MM.1S (cell line): ENCODE measurements at regions not wholly inside any gene's neighbourhood (a gene's known extent, or its start where the extent isn't known, plus 50 kb on each side); places are given as distances from the start of the nearest gene placed in this dataset.

Source experiments
- DNase-seq: peaks from one replicate; pipeline ENCODE4 v3.0.0-alpha.2; 2015
- H2AFZ ChIP-seq: fragments of 300-600 bp; sonication (generic); 2 replicates; pipeline ENCODE4 v1.6.0; 2016; ENCODE audit warnings: antibody characterized with exemption, low read length
- H3F3A ChIP-seq: fragments of 300-600 bp; sonication (generic); 2 replicates; pipeline ENCODE4 v1.6.1; 2016; ENCODE audit warnings: mild to moderate bottlenecking, antibody characterized with exemption, low read length, moderate library complexity, mixed read lengths; ENCODE audit not compliant: insufficient read depth
- H3K27ac ChIP-seq: fragments of 300-600 bp; sonication (generic); 2 replicates; pipeline ENCODE4 v1.5.1; 2016; ENCODE audit warnings: mild to moderate bottlenecking, low read length
- H3K27me3 ChIP-seq: fragments of 300-600 bp; sonication (generic); replicated peaks from 2 replicates; pipeline ENCODE4 v1.6.0; 2016; ENCODE audit warnings: low read length; ENCODE audit not compliant: insufficient read depth
- H3K36me3 ChIP-seq: fragments of 300-600 bp; sonication (generic); replicated peaks from 2 replicates; pipeline ENCODE4 v1.6.1; 2016; ENCODE audit warnings: mild to moderate bottlenecking, low read length, mixed read lengths; ENCODE audit not compliant: insufficient read depth
- H3K4me1 ChIP-seq: fragments of 300-600 bp; sonication (generic); 2 replicates; pipeline ENCODE4 v1.6.1; 2016; ENCODE audit warnings: low read length, mixed read lengths
- H3K4me2 ChIP-seq: fragments of 300-600 bp; sonication (generic); 2 replicates; pipeline ENCODE4 v1.6.0; 2016; ENCODE audit warnings: low read depth, low read length
- H3K4me3 ChIP-seq: fragments of 300-600 bp; sonication (generic); 2 replicates; pipeline ENCODE4 v1.5.1; 2016; ENCODE audit warnings: low read length, mixed read lengths
- H3K79me2 ChIP-seq: fragments of 300-600 bp; sonication (generic); 2 replicates; pipeline ENCODE4 v1.6.1; 2016; ENCODE audit warnings: mixed run types, low read length, mixed read lengths
- H3K9ac ChIP-seq: fragments of 300-600 bp; sonication (generic); 2 replicates; pipeline ENCODE4 v1.6.1; 2016; ENCODE audit warnings: low read length, mixed read lengths
- H3K9me2 ChIP-seq: fragments of 300-600 bp; sonication (generic); replicated peaks from 2 replicates; pipeline ENCODE4 v1.6.1; 2016; ENCODE audit warnings: mild to moderate bottlenecking, low read length, mixed read lengths; ENCODE audit not compliant: insufficient read depth
- H3K9me3 ChIP-seq: fragments of 300-600 bp; sonication (generic); replicated peaks from 2 replicates; pipeline ENCODE4 v1.6.1; 2016; ENCODE audit warnings: mild to moderate bottlenecking, low read length, mixed read lengths; ENCODE audit not compliant: insufficient read depth
- H4K20me1 ChIP-seq: fragments of 300-600 bp; sonication (generic); 2 replicates; pipeline ENCODE4 v1.6.1; 2016; ENCODE audit warnings: mild to moderate bottlenecking, low read length, moderate library complexity, mixed read lengths; ENCODE audit not compliant: insufficient read depth
- EZH2 ChIP-seq: fragments of 300-600 bp; sonication (generic); optimal IDR thresholded peaks from 2 replicates; pipeline ENCODE3; 2017; ENCODE audit warnings: low read depth, mild to moderate bottlenecking, antibody characterized with exemption, low read length, mixed read lengths
- EZH2phosphoT487 ChIP-seq: fragments of 300-600 bp; sonication (generic); IDR thresholded peaks from 2 replicates; pipeline ENCODE4 v1.6.1; 2018; ENCODE audit warnings: antibody characterized with exemption, low read length
- TF ChIP-seq, protein P1 (sequence below): fragments of 300-600 bp; sonication (generic); IDR thresholded peaks from 2 replicates; pipeline ENCODE4 v1.5.1; 2016; ENCODE audit warnings: antibody characterized with exemption, low read length, mixed read lengths

DNA sequence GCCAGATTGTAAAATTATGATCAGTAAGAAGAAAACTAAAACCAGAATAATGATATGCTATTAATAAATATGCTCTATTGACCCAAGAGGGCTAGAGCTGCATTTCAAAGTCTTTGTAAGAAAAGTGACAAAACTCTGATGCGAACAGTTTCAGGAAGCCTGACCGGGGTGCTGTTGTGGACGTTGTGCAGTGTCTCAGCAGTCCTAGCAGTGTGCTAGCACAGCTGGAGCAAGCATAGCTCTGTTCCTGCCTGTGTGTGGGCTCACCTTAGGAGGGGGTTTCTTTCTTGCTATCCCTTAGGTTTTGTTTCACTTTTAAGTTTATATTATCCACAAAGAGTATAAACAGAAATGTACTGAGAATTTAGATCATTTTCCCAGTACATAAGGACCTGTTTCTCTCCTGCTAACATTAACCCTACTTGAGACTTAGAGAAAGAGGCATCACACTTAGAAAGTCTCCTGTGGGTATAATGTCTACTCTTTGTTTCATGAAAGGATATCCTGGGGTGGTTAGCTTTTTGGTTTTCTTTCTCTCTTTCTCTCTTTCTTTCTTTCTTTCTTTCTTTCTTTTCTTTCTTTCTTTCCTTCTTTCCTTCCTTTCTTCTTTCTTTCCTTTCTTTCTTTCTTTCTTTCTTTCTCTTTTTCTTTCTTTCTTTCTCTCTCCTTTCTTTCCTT lies 124.5 kb downstream of the TMEM182 start:
- Histone ChIP-seq H3K27me3 (no peaks in the 10 kb centered on the region), H3K79me2 (no peaks in the 10 kb centered on the region), H3K9me2 (no peaks in the 10 kb centered on the region), H4K20me1 (no peaks in the 10 kb centered on the region), H3F3A (no peaks in the 10 kb centered on the region), H3K27ac (no peak overlapping the region), H3K4me2 (no peak overlapping the region), H3K9me3 (no peaks in the 10 kb centered on the region), H3K4me3 (no peak overlapping the region), H3K9ac (no peak overlapping the region), H3K36me3 (no peaks in the 10 kb centered on the region), H2AFZ (no peak overlapping the region), H3K4me1 (no peaks in the 10 kb centered on the region)
- TF ChIP-seq, protein P1, sequence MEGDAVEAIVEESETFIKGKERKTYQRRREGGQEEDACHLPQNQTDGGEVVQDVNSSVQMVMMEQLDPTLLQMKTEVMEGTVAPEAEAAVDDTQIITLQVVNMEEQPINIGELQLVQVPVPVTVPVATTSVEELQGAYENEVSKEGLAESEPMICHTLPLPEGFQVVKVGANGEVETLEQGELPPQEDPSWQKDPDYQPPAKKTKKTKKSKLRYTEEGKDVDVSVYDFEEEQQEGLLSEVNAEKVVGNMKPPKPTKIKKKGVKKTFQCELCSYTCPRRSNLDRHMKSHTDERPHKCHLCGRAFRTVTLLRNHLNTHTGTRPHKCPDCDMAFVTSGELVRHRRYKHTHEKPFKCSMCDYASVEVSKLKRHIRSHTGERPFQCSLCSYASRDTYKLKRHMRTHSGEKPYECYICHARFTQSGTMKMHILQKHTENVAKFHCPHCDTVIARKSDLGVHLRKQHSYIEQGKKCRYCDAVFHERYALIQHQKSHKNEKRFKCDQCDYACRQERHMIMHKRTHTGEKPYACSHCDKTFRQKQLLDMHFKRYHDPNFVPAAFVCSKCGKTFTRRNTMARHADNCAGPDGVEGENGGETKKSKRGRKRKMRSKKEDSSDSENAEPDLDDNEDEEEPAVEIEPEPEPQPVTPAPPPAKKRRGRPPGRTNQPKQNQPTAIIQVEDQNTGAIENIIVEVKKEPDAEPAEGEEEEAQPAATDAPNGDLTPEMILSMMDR: no peak
- TF ChIP-seq EZH2phosphoT487 (no peak), EZH2 (no peak)
- peak; percentile 31 for DNase-seq

DNA sequence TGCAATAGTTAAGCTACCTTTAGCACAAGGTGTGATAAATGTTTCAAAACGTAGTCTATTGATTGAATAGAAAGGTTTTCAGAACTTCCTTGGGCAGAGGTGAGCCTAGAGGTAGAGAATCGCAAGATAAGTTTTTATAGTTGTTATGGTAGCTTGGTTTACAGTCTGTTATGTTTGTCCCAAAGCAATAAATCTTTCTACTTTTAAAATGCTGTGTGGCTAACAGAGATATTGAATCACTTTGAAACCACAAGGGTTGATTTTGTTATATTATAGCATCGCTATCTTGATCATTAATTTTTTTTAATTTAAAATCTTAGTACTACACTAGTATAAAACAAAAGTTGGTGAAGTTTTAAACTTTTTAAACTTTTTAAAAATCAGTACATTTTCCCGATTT lies 126.7 kb downstream of the TMEM182 start:
- Histone ChIP-seq H3K36me3 (no peaks in the 10 kb centered on the region), H3K27ac (no peak overlapping the region), H3F3A (no peaks in the 10 kb centered on the region), H4K20me1 (no peaks in the 10 kb centered on the region), H3K4me1 (no peaks in the 10 kb centered on the region), H3K9me3 (no peaks in the 10 kb centered on the region), H3K27me3 (no peaks in the 10 kb centered on the region), H2AFZ (no peak overlapping the region), H3K4me2 (no peak overlapping the region), H3K4me3 (no peak overlapping the region), H3K79me2 (no peaks in the 10 kb centered on the region), H3K9ac (no peak overlapping the region), H3K9me2 (no peaks in the 10 kb centered on the region)
- no peak for DNase-seq
- TF ChIP-seq EZH2 (no peak), EZH2phosphoT487 (no peak)
- TF ChIP-seq, protein P1: no peak

DNA sequence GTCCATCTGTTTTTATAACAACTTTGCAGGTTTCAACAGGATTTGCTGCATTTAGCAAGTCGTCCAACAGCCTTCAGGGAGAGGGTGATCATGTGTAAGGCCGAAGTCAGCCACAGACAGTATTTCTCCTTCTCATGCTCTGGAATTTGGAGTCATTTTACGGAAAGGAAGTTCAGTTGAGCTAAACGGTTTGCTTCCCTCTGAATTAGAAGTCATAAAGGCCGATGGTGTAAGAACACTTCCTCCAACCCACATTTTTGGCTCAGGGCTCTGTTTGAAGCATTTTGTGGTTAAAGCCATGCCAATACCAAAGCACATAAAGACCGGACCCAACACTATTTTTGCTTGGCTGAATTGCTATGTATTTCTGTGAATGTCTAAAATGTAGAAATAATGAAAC lies 129.5 kb downstream of the TMEM182 start:
- Histone ChIP-seq H3F3A (no peaks in the 10 kb centered on the region), H3K9me2 (no peaks in the 10 kb centered on the region), H3K9ac (no peak overlapping the region), H3K4me2 (no peak overlapping the region), H2AFZ (no peak overlapping the region), H3K4me1 (no peaks in the 10 kb centered on the region), H3K9me3 (no peaks in the 10 kb centered on the region), H3K79me2 (no peaks in the 10 kb centered on the region), H3K36me3 (no peaks in the 10 kb centered on the region), H3K4me3 (no peak overlapping the region), H4K20me1 (no peaks in the 10 kb centered on the region), H3K27ac (no peak overlapping the region), H3K27me3 (no peaks in the 10 kb centered on the region)
- no peak for DNase-seq
- TF ChIP-seq EZH2: no peak
- no peak for TF ChIP-seq EZH2phosphoT487
- TF ChIP-seq, protein P1: no peak
